Endothelial cell of umbilical vein (primary cell): ENCODE measurements at regions not wholly inside any gene's neighbourhood (a gene's known extent, or its start where the extent isn't known, plus 50 kb on each side); places are given as distances from the start of the nearest gene placed in this dataset.

Experiments
- BruUV-seq: library from RNA; stranded (reverse); fragments of 400-500 nt; replicated peaks from 2 replicates; lab custom pipeline; 2021; lab: Mats Ljungman, UMichigan
- CTCF ChIA-PET: fragments of 300-600, 350-600 bp; sonication (Branson Sonifier 250); formaldehyde crosslinking; loops from one replicate; lab custom pipeline; 2021; ENCODE audit warnings: antibody characterized with exemption, inconsistent platforms; lab: Charles Lee
- POLR2A ChIA-PET: fragments of 300-600, 350-600 bp; sonication (Branson Sonifier 250); formaldehyde crosslinking; loops from one replicate; lab custom pipeline; 2021; ENCODE audit warnings: antibody characterized with exemption, inconsistent platforms; lab: Charles Lee
- DNase-seq: peaks from one replicate; pipeline ENCODE4 v3.0.0-alpha.2; 2011; ENCODE audit warnings: low read depth, low spot score
- FAIRE-seq: peaks from 2 replicates; lab custom pipeline; 2011; peaks lifted over from hg19 to GRCh38; lab: Jason Lieb, UNC
- H2AFZ ChIP-seq: 2 replicates; pipeline ENCODE4 v1.6.0; 2012; ENCODE audit warnings: low read depth, low read length, control low read depth, inconsistent platforms
- H3K27ac ChIP-seq: 2 replicates; pipeline ENCODE4 v1.5.1; 2011; ENCODE audit warnings: low read depth, mild to moderate bottlenecking, control low read depth, low read length, moderate library complexity; ENCODE audit not compliant: insufficient read depth
- H3K27me3 ChIP-seq, 2 experiments: 2 replicates each; pipeline versions ENCODE4 v1.6.0 to v1.6.1; 2011; ENCODE audit warnings: low read length in 2 of 2, mixed read lengths in 1 of 2; ENCODE audit not compliant: control insufficient read depth in 2 of 2, insufficient read depth in 2 of 2
- H3K36me3 ChIP-seq, 2 experiments: 2 replicates in 1 of 2; 3 replicates in 1 of 2; pipeline ENCODE4 v1.5.1; 2011; ENCODE audit warnings: low read length in 2 of 2, mild to moderate bottlenecking in 1 of 2, moderate library complexity in 1 of 2; ENCODE audit not compliant: control insufficient read depth in 2 of 2, insufficient read depth in 2 of 2; ENCODE audit errors: extremely low read depth in 1 of 2
- H3K4me1 ChIP-seq: 3 replicates; pipeline ENCODE4 v1.5.1; 2011; ENCODE audit warnings: mild to moderate bottlenecking, low read length; ENCODE audit not compliant: control insufficient read depth, insufficient read depth; ENCODE audit errors: extremely low read depth
- H3K4me2 ChIP-seq: 2 replicates; pipeline ENCODE4 v1.6.1; 2011; ENCODE audit warnings: low read length, control low read depth, mixed read lengths; ENCODE audit not compliant: insufficient read depth
- H3K4me3 ChIP-seq, 3 experiments: fragments of 200-600 bp in 1 of 3; sonication (generic), shearing (Covaris generic) in 1 of 3; replicated peaks in 1 of 3; 2 replicates each; pipeline ENCODE4 v1.5.1; 2011 to 2016; ENCODE audit warnings: control low read depth in 3 of 3, low read length in 3 of 3, mild to moderate bottlenecking in 2 of 3, inconsistent platforms in 1 of 3, low read depth in 1 of 3, moderate library complexity in 1 of 3; ENCODE audit not compliant: insufficient read depth in 1 of 3
- H3K79me2 ChIP-seq: 2 replicates; pipeline ENCODE4 v1.6.0; 2012; ENCODE audit warnings: low read length, inconsistent platforms; ENCODE audit not compliant: control insufficient read depth, insufficient read depth
- H3K9ac ChIP-seq: replicated peaks from 2 replicates; pipeline ENCODE3; 2011; ENCODE audit warnings: low read length, control low read depth; ENCODE audit not compliant: insufficient read depth; ENCODE audit errors: extremely low read depth
- H3K9me1 ChIP-seq: replicated peaks from 3 replicates; pipeline ENCODE4 v1.6.0; 2011; ENCODE audit warnings: mild to moderate bottlenecking, low read length; ENCODE audit not compliant: control insufficient read depth, insufficient read depth; ENCODE audit errors: extremely low read depth
- H3K9me3 ChIP-seq: replicated peaks from 2 replicates; pipeline ENCODE4 v1.5.1; 2012; ENCODE audit warnings: low read length, inconsistent platforms; ENCODE audit not compliant: control insufficient read depth, insufficient read depth
- H4K20me1 ChIP-seq: replicated peaks from 2 replicates; pipeline ENCODE3; 2011; ENCODE audit warnings: mild to moderate bottlenecking, low read length; ENCODE audit not compliant: control insufficient read depth, insufficient read depth; ENCODE audit errors: extremely low read depth
- CTCF ChIP-seq, 2 donors: IDR thresholded peaks; 1 replicate in 1 of 2; 2 replicates in 1 of 2; pipeline ENCODE4 v1.5.1; 2011; ENCODE audit warnings: low read length in 2 of 2, mild to moderate bottlenecking in 2 of 2, moderate library complexity in 2 of 2, control low read depth in 1 of 2, inconsistent platforms in 1 of 2, low read depth in 1 of 2; ENCODE audit not compliant: insufficient read depth in 1 of 2; ENCODE audit errors: extremely low read depth in 1 of 2
- JUN ChIP-seq: IDR thresholded peaks from 2 replicates; pipeline ENCODE4 v1.6.1; 2011; ENCODE audit warnings: borderline replicate concordance, low read depth; ENCODE audit not compliant: insufficient read length, insufficient read depth
- MAX ChIP-seq: IDR thresholded peaks from 2 replicates; pipeline ENCODE4 v1.6.1; 2011; ENCODE audit not compliant: insufficient read depth, insufficient read length
- MYC ChIP-seq: IDR thresholded peaks from one replicate; pipeline ENCODE4 v1.6.1; 2011; ENCODE audit warnings: mild to moderate bottlenecking, low read depth, low read length
- POLR2A ChIP-seq: IDR thresholded peaks from 2 replicates; pipeline ENCODE4 v1.6.1; 2012; ENCODE audit warnings: low read depth, mild to moderate bottlenecking, control low read depth, low read length
- dilution Hi-C: fragments of 300-500 bp; cut with MboI; formaldehyde crosslinking; loops from one replicate; pipeline ENCODE4 v1.15.0; 2019; ENCODE audit warnings: low sequenced_read_pairs; ENCODE audit not compliant: extremely low pct_ligation_motif_present
- intact Hi-C: fragments of 100-400 bp; cut with micrococcal nuclease; formaldehyde crosslinking; loops from one replicate; pipeline ENCODE4 v1.10.0; 2022

GRCh38 chr11:22543261-22543660 is 82.4 kb downstream of the FANCF start:
- Histone ChIP-seq H3K9ac (no peak overlapping the region), H3K36me3 (no peaks in the 10 kb centered on the region), H2AFZ (no peak overlapping the region), H3K4me2 (no peak overlapping the region), H3K79me2 (no peaks in the 10 kb centered on the region), H4K20me1 (no peaks in the 10 kb centered on the region), H3K27me3 (peaks cover 0 to 2% of the 10 kb centered on the region in 2 experiments), H3K4me3 (no peak overlapping the region), H3K4me1 (no peaks in the 10 kb centered on the region), H3K27ac (no peak overlapping the region), H3K9me3 (no peaks in the 10 kb centered on the region), H3K9me1 (no peaks in the 10 kb centered on the region)
- DNase-seq (no peak), FAIRE-seq (no peak)
- ChIA-PET CTCF (no interaction called here), POLR2A (no interaction called here)
- TF ChIP-seq POLR2A = no peak
- TF ChIP-seq MYC = no peak
- no peak for TF ChIP-seq CTCF (IDR thresholded peaks at IDR 0.05; ENCODE audit: extremely low read depth in 1 of 2, insufficient read depth in 1 of 2, low read depth in 1 of 2, low read length in 2 of 2)
- TF ChIP-seq MAX = no peak
- TF ChIP-seq JUN = no peak
- no TSS peak for BruUV-seq
- intact Hi-C loops (no loop called here), dilution Hi-C loops (no loop called here)

GRCh38 chr11:22539821-22540256 is 85.8 kb downstream of the FANCF start:
- POLR2A ChIA-PET = no interaction called here
- BruUV-seq = no TSS peak
- H3K9me1 ChIP-seq = no peaks in the 10 kb centered on the region

More at GRCh38 chr11:22539821-22540256, 85.8 kb downstream of the FANCF start:
- H3K9ac ChIP-seq = no peak overlapping the region
- intact Hi-C loops (loop anchor here (1.0 to 2.0 kb wide), 2 partner anchors 206 to 247 kb away; no protein-coding TSS in a partner anchor), dilution Hi-C loops (no loop called here)
- H3K4me1 ChIP-seq = no peaks in the 10 kb centered on the region
- H2AFZ ChIP-seq = no peak overlapping the region
- H3K27ac ChIP-seq = no peak overlapping the region
- no peak overlapping the region for H3K4me3 ChIP-seq
- peaks cover 2% of the 10 kb centered on the region in 2 experiments for H3K27me3 ChIP-seq
- no peaks in the 10 kb centered on the region for H3K36me3 ChIP-seq
- peak; percentile 29 for DNase-seq
- no peak for FAIRE-seq
- CTCF ChIA-PET = interaction anchor here (0.6 to 2.9 kb wide), 15 partner anchors 10 to 295 kb away, joined by 3 to 29 read pairs (median 6); no protein-coding TSS in a partner anchor
- no peaks in the 10 kb centered on the region for H3K9me3 ChIP-seq
- no peaks in the 10 kb centered on the region for H4K20me1 ChIP-seq
- no peak overlapping the region for H3K4me2 ChIP-seq
- no peaks in the 10 kb centered on the region for H3K79me2 ChIP-seq
- TF ChIP-seq CTCF (IDR thresholded peaks at IDR 0.05; ENCODE audit: extremely low read depth in 1 of 2, insufficient read depth in 1 of 2, low read depth in 1 of 2, low read length in 2 of 2) = peak; percentile 16 to 38
- no peak for TF ChIP-seq MAX
